GM23338 (cell line): ENCODE measurements at regions not wholly inside any gene's neighbourhood (a gene's known extent, or its start where the extent isn't known, plus 50 kb on each side); places are given as distances from the start of the nearest gene placed in this dataset.

Experiments used
- ATAC-seq: fragments of 200-7000 bp; cut with Tn5 transposase; 3 replicates; pipeline ENCODE4 v1.9.1; 2020
- DNase-seq: peaks from one replicate; pipeline ENCODE4 v3.0.0-alpha.2; 2015; ENCODE audit warnings: low spot score
- H2AFZ ChIP-seq: fragments of 200-600 bp; sonication (generic); 2 replicates; pipeline ENCODE4 v1.8.0; 2016; ENCODE audit warnings: antibody characterized with exemption, mild to moderate bottlenecking, moderate library complexity
- H3F3A ChIP-seq: fragments of 200-600 bp; sonication (generic); replicated peaks from 2 replicates; pipeline ENCODE4 v1.8.0; 2017; ENCODE audit warnings: antibody characterized with exemption, mixed run types, low read depth
- H3K27ac ChIP-seq: fragments of 200-600 bp; sonication (generic); 2 replicates; pipeline ENCODE4 v1.6.1; 2016; ENCODE audit warnings: low read depth
- H3K27me3 ChIP-seq: fragments of 200-600 bp; sonication (generic); 2 replicates; pipeline ENCODE4 v1.8.0; 2016; ENCODE audit warnings: mild to moderate bottlenecking, mixed run types, moderate library complexity; ENCODE audit not compliant: insufficient read depth
- H3K36me3 ChIP-seq: fragments of 200-600 bp; sonication (generic); 2 replicates; pipeline ENCODE4 v1.8.0; 2016; ENCODE audit warnings: mild to moderate bottlenecking; ENCODE audit not compliant: insufficient read depth
- H3K4me1 ChIP-seq: fragments of 200-600 bp; sonication (generic); 2 replicates; pipeline ENCODE4 v1.8.0; 2016; ENCODE audit warnings: mild to moderate bottlenecking, moderate library complexity; ENCODE audit not compliant: insufficient read depth
- H3K4me2 ChIP-seq: fragments of 200-600 bp; sonication (generic); 2 replicates; pipeline ENCODE4 v1.7.1; 2017; ENCODE audit warnings: mixed run types
- H3K4me3 ChIP-seq: fragments of 200-600 bp; sonication (generic); 2 replicates; pipeline ENCODE4 v1.6.1; 2016; ENCODE audit warnings: mixed run types
- H3K79me2 ChIP-seq: fragments of 200-600 bp; sonication (generic); replicated peaks from 2 replicates; pipeline ENCODE4 v1.8.0; 2017; ENCODE audit warnings: mild to moderate bottlenecking; ENCODE audit not compliant: insufficient read depth
- H3K9me2 ChIP-seq: fragments of 200-600 bp; sonication (generic); 2 replicates; pipeline ENCODE4 v1.8.0; 2017; ENCODE audit not compliant: insufficient read depth
- H4K20me1 ChIP-seq: fragments of 200-600 bp; sonication (generic); replicated peaks from 2 replicates; pipeline ENCODE4 v1.8.0; 2017; ENCODE audit warnings: mild to moderate bottlenecking; ENCODE audit not compliant: insufficient read depth
- H3K27ac Mint-ChIP-seq: 2 replicates; pipeline ENCODE4 v1.8.0; 2020; ENCODE audit warnings: inconsistent platforms, mild to moderate bottlenecking, moderate library complexity, mixed read lengths
- H3K27me3 Mint-ChIP-seq: 3 replicates; pipeline ENCODE4 v1.8.0; 2022; ENCODE audit warnings: low read depth, mild to moderate bottlenecking, moderate library complexity, mixed read lengths, inconsistent platforms; ENCODE audit not compliant: insufficient read depth, poor library complexity
- H3K36me3 Mint-ChIP-seq: 3 replicates; pipeline ENCODE4 v1.8.0; 2021; ENCODE audit warnings: low read depth, mild to moderate bottlenecking, inconsistent platforms, moderate library complexity, mixed read lengths
- H3K4me1 Mint-ChIP-seq: 3 replicates; pipeline ENCODE4 v1.8.0; 2020; ENCODE audit warnings: mild to moderate bottlenecking, inconsistent platforms, mixed read lengths
- H3K4me3 Mint-ChIP-seq: 3 replicates; pipeline ENCODE4 v1.8.0; 2021; ENCODE audit warnings: moderate library complexity, mild to moderate bottlenecking, inconsistent platforms, mixed read lengths
- H3K9me3 Mint-ChIP-seq: 3 replicates; pipeline ENCODE4 v1.8.0; 2020; ENCODE audit warnings: moderate library complexity, mild to moderate bottlenecking, inconsistent platforms, mixed read lengths
- CREB1 ChIP-seq: fragments of 250-450 bp; sonication (Bioruptor Pico); IDR thresholded peaks from 2 replicates; pipeline ENCODE4 v1.5.0; 2020; ENCODE audit warnings: low read depth, mild to moderate bottlenecking, moderate library complexity
- ETS1 ChIP-seq: IDR thresholded peaks from 2 replicates; pipeline ENCODE4 v1.6.1; 2016; ENCODE audit warnings: antibody characterized with exemption
- EZH2 ChIP-seq: fragments of 200-600 bp; sonication (generic); IDR thresholded peaks from one replicate; pipeline ENCODE4 v1.8.0; 2017; ENCODE audit warnings: antibody characterized with exemption, mild to moderate bottlenecking, low read depth; ENCODE audit not compliant: unreplicated experiment
- JUNB ChIP-seq: IDR thresholded peaks from one replicate; pipeline ENCODE4 v1.6.1; 2016; ENCODE audit warnings: antibody characterized with exemption; ENCODE audit not compliant: unreplicated experiment
- NANOG ChIP-seq: IDR thresholded peaks from 2 replicates; pipeline ENCODE4 v1.6.1; 2016; ENCODE audit warnings: antibody characterized with exemption, borderline replicate concordance
- POLR2AphosphoS5 ChIP-seq: IDR thresholded peaks from 2 replicates; pipeline ENCODE4 v1.6.1; 2016; ENCODE audit warnings: antibody characterized with exemption, low read depth
- STAT1 ChIP-seq: IDR thresholded peaks from one replicate; pipeline ENCODE4 v1.6.1; 2016; ENCODE audit warnings: antibody characterized with exemption; ENCODE audit not compliant: unreplicated experiment
- ZNF114 ChIP-seq: fragments of 250-450 bp; sonication (Bioruptor Pico); IDR thresholded peaks from 2 replicates; pipeline ENCODE4 v1.5.0; 2020; ENCODE audit warnings: mild to moderate bottlenecking, moderate library complexity
- ZNF331 ChIP-seq: fragments of 250-450 bp; sonication (Bioruptor Pico); IDR thresholded peaks from 2 replicates; pipeline ENCODE4 v1.5.0; 2020; ENCODE audit warnings: low read depth, mild to moderate bottlenecking, moderate library complexity
- ZNF462 ChIP-seq: fragments of 250-450 bp; sonication (Bioruptor Pico); IDR thresholded peaks from 2 replicates; pipeline ENCODE4 v1.5.0; 2020; ENCODE audit warnings: mild to moderate bottlenecking, moderate library complexity
- TF ChIP-seq, protein P1 (sequence below): IDR thresholded peaks from one replicate; pipeline ENCODE4 v1.6.1; 2018; ENCODE audit warnings: antibody characterized with exemption; ENCODE audit not compliant: unreplicated experiment
- TF ChIP-seq, protein P2 (sequence below), 2 experiments: fragments of 200-600 bp in 1 of 2; sonication (generic) in 1 of 2; conservative IDR thresholded peaks; 2 replicates each; pipeline versions ENCODE4 v1.5.1 to v1.6.1; 2016 to 2017; ENCODE audit warnings: antibody characterized with exemption in 2 of 2, low read depth in 2 of 2, mild to moderate bottlenecking in 2 of 2, moderate library complexity in 1 of 2

DNA sequence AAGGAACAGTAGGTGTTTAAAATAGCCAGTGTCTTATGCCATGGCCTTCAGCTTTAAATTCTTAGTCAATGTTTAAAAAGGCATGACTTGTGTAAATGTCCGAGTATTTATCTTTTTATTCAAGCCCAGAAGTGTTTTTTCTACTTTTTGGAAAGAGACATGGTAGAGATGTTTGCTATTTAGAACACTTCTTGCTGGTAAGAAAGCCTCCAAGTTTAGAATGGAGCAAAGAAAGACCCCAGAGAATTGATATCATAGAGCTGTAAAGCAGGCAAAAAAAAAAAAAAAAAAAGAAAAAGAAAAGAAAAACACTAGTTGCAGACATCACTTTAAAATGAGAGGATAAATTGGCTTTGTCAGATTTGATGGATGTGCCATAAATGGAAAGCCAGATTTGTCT is 375.1 kb downstream of the TMEM167A start:
- Mint-ChIP-seq H3K4me3 (no peak overlapping the region), H3K9me3 (no peaks in the 10 kb centered on the region), H3K27me3 (no peaks in the 10 kb centered on the region), H3K36me3 (no peaks in the 10 kb centered on the region), H3K4me1 (peaks cover 5% of the 10 kb centered on the region; the same call in 2 of the 3 replicates), H3K27ac (no peak overlapping the region)
- Histone ChIP-seq H3F3A (no peaks in the 10 kb centered on the region), H3K4me2 (no peak overlapping the region), H3K79me2 (no peaks in the 10 kb centered on the region), H3K4me3 (no peak overlapping the region), H3K4me1 (no peaks in the 10 kb centered on the region), H2AFZ (no peak overlapping the region), H4K20me1 (no peaks in the 10 kb centered on the region), H3K36me3 (no peaks in the 10 kb centered on the region), H3K27me3 (no peaks in the 10 kb centered on the region), H3K9me2 (no peaks in the 10 kb centered on the region; the same call in 1 of the 2 replicates), H3K27ac (no peak overlapping the region)
- ATAC-seq (no peak), DNase-seq (no peak)
- TF ChIP-seq, protein P1, sequence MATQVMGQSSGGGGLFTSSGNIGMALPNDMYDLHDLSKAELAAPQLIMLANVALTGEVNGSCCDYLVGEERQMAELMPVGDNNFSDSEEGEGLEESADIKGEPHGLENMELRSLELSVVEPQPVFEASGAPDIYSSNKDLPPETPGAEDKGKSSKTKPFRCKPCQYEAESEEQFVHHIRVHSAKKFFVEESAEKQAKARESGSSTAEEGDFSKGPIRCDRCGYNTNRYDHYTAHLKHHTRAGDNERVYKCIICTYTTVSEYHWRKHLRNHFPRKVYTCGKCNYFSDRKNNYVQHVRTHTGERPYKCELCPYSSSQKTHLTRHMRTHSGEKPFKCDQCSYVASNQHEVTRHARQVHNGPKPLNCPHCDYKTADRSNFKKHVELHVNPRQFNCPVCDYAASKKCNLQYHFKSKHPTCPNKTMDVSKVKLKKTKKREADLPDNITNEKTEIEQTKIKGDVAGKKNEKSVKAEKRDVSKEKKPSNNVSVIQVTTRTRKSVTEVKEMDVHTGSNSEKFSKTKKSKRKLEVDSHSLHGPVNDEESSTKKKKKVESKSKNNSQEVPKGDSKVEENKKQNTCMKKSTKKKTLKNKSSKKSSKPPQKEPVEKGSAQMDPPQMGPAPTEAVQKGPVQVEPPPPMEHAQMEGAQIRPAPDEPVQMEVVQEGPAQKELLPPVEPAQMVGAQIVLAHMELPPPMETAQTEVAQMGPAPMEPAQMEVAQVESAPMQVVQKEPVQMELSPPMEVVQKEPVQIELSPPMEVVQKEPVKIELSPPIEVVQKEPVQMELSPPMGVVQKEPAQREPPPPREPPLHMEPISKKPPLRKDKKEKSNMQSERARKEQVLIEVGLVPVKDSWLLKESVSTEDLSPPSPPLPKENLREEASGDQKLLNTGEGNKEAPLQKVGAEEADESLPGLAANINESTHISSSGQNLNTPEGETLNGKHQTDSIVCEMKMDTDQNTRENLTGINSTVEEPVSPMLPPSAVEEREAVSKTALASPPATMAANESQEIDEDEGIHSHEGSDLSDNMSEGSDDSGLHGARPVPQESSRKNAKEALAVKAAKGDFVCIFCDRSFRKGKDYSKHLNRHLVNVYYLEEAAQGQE = no peak
- TF ChIP-seq ZNF114 = no peak
- no peak for TF ChIP-seq POLR2AphosphoS5
- TF ChIP-seq STAT1 = no peak
- TF ChIP-seq ZNF462 (CRISPR knock-in tag) = no peak
- TF ChIP-seq NANOG = no peak
- TF ChIP-seq, protein P2, sequence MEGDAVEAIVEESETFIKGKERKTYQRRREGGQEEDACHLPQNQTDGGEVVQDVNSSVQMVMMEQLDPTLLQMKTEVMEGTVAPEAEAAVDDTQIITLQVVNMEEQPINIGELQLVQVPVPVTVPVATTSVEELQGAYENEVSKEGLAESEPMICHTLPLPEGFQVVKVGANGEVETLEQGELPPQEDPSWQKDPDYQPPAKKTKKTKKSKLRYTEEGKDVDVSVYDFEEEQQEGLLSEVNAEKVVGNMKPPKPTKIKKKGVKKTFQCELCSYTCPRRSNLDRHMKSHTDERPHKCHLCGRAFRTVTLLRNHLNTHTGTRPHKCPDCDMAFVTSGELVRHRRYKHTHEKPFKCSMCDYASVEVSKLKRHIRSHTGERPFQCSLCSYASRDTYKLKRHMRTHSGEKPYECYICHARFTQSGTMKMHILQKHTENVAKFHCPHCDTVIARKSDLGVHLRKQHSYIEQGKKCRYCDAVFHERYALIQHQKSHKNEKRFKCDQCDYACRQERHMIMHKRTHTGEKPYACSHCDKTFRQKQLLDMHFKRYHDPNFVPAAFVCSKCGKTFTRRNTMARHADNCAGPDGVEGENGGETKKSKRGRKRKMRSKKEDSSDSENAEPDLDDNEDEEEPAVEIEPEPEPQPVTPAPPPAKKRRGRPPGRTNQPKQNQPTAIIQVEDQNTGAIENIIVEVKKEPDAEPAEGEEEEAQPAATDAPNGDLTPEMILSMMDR (conservative IDR thresholded peaks at IDR 0.05; ENCODE audit: low read depth in 2 of 2) = no peak
- no peak for TF ChIP-seq JUNB
- no peak for TF ChIP-seq CREB1 (CRISPR knock-in tag)
- no peak for TF ChIP-seq ETS1
- no peak for TF ChIP-seq EZH2
- no peak for TF ChIP-seq ZNF331 (CRISPR knock-in tag)
